HEK293 (cell line): ENCODE measurements at regions not wholly inside any gene's neighbourhood (a gene's known extent, or its start where the extent isn't known, plus 50 kb on each side); places are given as distances from the start of the nearest gene placed in this dataset.

Source experiments
- CTCF ChIP-seq: fragments of 450-650 bp; formaldehyde crosslinking; IDR thresholded peaks from 2 replicates; pipeline ENCODE4 v1.5.1; 2016; ENCODE audit warnings: missing biosample characterization, missing genetic modification characterization
- EGR2 ChIP-seq: fragments of 450-650 bp; formaldehyde crosslinking; IDR thresholded peaks from 2 replicates; pipeline ENCODE4 v1.5.1; 2016; ENCODE audit warnings: low read depth, missing biosample characterization, missing genetic modification characterization
- HOXC10 ChIP-seq: sonication (generic); formaldehyde crosslinking; IDR thresholded peaks from 2 replicates; pipeline ENCODE4 v1.8.1; 2023; ENCODE audit warnings: mild to moderate bottlenecking, missing genetic modification reagents
- REST ChIP-seq: fragments of 450-650 bp; formaldehyde crosslinking; IDR thresholded peaks from 2 replicates; pipeline ENCODE4 v1.5.1; 2016; ENCODE audit warnings: missing biosample characterization, missing genetic modification characterization
- TCF7L2 ChIP-seq: IDR thresholded peaks from 2 replicates; pipeline ENCODE4 v1.6.1; 2011; ENCODE audit warnings: low read depth, mild to moderate bottlenecking, inconsistent platforms, low read length, moderate library complexity, borderline replicate concordance
- YY1 ChIP-seq: fragments of 450-650 bp; formaldehyde crosslinking; IDR thresholded peaks from 2 replicates; pipeline ENCODE4 v1.5.1; 2018; ENCODE audit warnings: missing biosample characterization, missing genetic modification characterization
- ZNF274 ChIP-seq, 2 experiments: fragments of 200-500 bp in 1 of 2; fragments of 450-650 bp in 1 of 2; sonication (Bioruptor generic) in 1 of 2; formaldehyde crosslinking in 1 of 2; IDR thresholded peaks; 2 replicates each; pipeline versions ENCODE4 v1.5.1 to v1.6.1; 2014 to 2016; ENCODE audit warnings: borderline replicate concordance in 1 of 2, inconsistent platforms in 1 of 2, low read length in 1 of 2, missing biosample characterization in 1 of 2, missing genetic modification characterization in 1 of 2
- ZNF768 ChIP-seq: fragments of 450-650 bp; formaldehyde crosslinking; IDR thresholded peaks from 2 replicates; pipeline ENCODE4 v1.5.1; 2018; ENCODE audit warnings: missing biosample characterization, mild to moderate bottlenecking, missing genetic modification characterization
- TF ChIP-seq, protein P1 (sequence below): fragments of 450-650 bp; formaldehyde crosslinking; IDR thresholded peaks from 2 replicates; pipeline ENCODE4 v1.5.1; 2016; ENCODE audit warnings: missing biosample characterization, missing genetic modification characterization

DNA sequence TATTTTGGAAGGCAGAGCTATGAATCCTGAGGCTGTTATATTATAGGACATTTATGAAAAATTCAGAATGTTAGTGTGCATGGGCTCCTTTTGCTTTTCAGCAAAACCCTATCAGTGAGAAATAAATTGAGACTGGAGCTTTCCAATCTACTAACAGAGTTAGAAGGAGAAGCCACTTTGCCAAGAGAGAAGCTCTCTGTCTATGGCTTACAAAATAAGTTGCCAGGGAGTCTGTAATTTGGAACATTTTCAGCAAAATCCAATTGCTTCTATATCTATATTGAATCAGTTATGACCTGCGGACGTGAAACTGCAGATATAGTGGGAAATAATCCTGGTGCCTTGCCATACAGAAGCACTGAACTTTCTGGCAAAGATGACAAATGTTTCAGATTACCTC, 279.3 kb downstream of the CDH19 start:
- no peak for TF ChIP-seq YY1
- TF ChIP-seq HOXC10, result no peak
- no peak for TF ChIP-seq CTCF
- TF ChIP-seq REST (tag by site-specific recombination), result no peak
- no peak for TF ChIP-seq ZNF274 (IDR thresholded peaks at IDR 0.05; ENCODE audit: low read length)
- no peak for TF ChIP-seq ZNF274 (tag by site-specific recombination; IDR thresholded peaks at IDR 0.05; ENCODE audit: borderline replicate concordance)
- TF ChIP-seq EGR2 (tag by site-specific recombination), result no peak
- TF ChIP-seq ZNF768 (tag by site-specific recombination), result no peak
- TF ChIP-seq, protein P1, sequence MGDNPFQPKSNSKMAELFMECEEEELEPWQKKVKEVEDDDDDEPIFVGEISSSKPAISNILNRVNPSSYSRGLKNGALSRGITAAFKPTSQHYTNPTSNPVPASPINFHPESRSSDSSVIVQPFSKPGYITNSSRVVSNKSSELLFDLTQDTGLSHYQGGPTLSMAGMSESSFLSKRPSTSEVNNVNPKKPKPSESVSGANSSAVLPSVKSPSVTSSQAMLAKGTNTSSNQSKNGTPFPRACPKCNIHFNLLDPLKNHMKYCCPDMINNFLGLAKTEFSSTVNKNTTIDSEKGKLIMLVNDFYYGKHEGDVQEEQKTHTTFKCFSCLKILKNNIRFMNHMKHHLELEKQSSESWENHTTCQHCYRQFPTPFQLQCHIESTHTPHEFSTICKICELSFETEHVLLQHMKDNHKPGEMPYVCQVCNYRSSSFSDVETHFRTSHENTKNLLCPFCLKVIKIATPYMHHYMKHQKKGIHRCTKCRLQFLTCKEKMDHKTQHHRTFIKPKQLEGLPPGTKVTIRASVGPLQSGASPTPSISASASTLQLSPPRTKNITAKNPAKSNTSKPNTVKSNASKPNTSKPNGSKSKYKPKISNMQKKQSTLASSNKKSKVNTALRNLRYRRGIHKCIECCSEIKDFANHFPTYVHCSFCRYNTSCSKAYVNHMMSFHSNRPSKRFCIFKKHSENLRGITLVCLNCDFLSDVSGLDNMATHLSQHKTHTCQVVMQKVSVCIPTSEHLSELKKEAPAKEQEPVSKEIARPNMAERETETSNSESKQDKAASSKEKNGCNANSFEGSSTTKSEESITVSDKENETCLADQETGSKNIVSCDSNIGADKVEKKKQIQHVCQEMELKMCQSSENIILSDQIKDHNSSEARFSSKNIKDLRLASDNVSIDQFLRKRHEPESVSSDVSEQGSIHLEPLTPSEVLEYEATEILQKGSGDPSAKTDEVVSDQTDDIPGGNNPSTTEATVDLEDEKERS (tag by site-specific recombination), result no peak
- no peak for TF ChIP-seq TCF7L2
